ENCODE measurements at regions not wholly inside any gene's neighbourhood (a gene's known extent, or its start where the extent isn't known, plus 50 kb on each side); places are given as distances from the start of the nearest gene placed in this dataset.

GRCh38 chr3:194738254-194739093, 52.8 kb downstream of the FAM43A start:
- H3K4me3 ChIP-seq (ENCODE audit: low read depth in 2 of 2, low read length in 2 of 2) = no peak overlapping the region
- no peak for DNase-seq (ENCODE audit: low read depth, low spot score)
- H3K27ac ChIP-seq (ENCODE audit: low read length) = no peak overlapping the region
- POLR2A ChIA-PET = no interaction called here
- no peaks in the 10 kb centered on the region for H3K36me3 ChIP-seq (ENCODE audit: control insufficient read depth, insufficient read depth, low read length)
- intact Hi-C loops (cut with micrococcal nuclease; ENCODE audit: unreplicated experiment) (no loop called here), in situ Hi-C loops (cut with HindIII; ENCODE audit: low pct_unique_long_range_greater_than_20kb, low sequenced_read_pairs) (no loop called here)
- H3K4me1 ChIP-seq (ENCODE audit: control insufficient read depth, insufficient read depth, low read length) = peaks cover 9% of the 10 kb centered on the region
- CTCF ChIA-PET = interaction anchor here (0.5 kb wide), 1 partner anchor 87 kb away, joined by 3 read pairs; no protein-coding TSS in a partner anchor
- no peak for ATAC-seq
- BruUV-seq (replicated peaks) = no TSS peak
- no peaks in the 10 kb centered on the region for H3K27me3 ChIP-seq (ENCODE audit: control insufficient read depth, insufficient read depth, low read length)
- TF ChIP-seq SIN3A (IDR thresholded peaks at IDR 0.05; ENCODE audit: borderline replicate concordance, insufficient read depth, low read depth, low read length) (no peak), REST (IDR thresholded peaks at IDR 0.05; ENCODE audit: insufficient read depth in 1 of 2, low read depth in 2 of 2, low read length in 1 of 2) (no peak), TCF7L2 (IDR thresholded peaks at IDR 0.05; ENCODE audit: low read depth, low read length) (no peak), POLR2AphosphoS5 (IDR thresholded peaks at IDR 0.05; ENCODE audit: low read depth, low read length) (no peak)
- TF ChIP-seq, protein P1, sequence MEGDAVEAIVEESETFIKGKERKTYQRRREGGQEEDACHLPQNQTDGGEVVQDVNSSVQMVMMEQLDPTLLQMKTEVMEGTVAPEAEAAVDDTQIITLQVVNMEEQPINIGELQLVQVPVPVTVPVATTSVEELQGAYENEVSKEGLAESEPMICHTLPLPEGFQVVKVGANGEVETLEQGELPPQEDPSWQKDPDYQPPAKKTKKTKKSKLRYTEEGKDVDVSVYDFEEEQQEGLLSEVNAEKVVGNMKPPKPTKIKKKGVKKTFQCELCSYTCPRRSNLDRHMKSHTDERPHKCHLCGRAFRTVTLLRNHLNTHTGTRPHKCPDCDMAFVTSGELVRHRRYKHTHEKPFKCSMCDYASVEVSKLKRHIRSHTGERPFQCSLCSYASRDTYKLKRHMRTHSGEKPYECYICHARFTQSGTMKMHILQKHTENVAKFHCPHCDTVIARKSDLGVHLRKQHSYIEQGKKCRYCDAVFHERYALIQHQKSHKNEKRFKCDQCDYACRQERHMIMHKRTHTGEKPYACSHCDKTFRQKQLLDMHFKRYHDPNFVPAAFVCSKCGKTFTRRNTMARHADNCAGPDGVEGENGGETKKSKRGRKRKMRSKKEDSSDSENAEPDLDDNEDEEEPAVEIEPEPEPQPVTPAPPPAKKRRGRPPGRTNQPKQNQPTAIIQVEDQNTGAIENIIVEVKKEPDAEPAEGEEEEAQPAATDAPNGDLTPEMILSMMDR (IDR thresholded peaks at IDR 0.05) = no peak
- peaks cover 6% of the 10 kb centered on the region; the same call in 1 of the 2 replicates for H3K9me3 ChIP-seq (ENCODE audit: control insufficient read depth, insufficient read depth, low read depth, low read length)

GRCh38 chr3:194739498-194740284, 54.0 kb downstream of the FAM43A start:
- H3K36me3 ChIP-seq (ENCODE audit: control insufficient read depth, insufficient read depth, low read length) = no peaks in the 10 kb centered on the region
- H3K27ac ChIP-seq (ENCODE audit: low read length) = no peak overlapping the region
- ATAC-seq (peak; percentile 64), DNase-seq (ENCODE audit: low read depth, low spot score) (no peak)
- intact Hi-C loops (cut with micrococcal nuclease; ENCODE audit: unreplicated experiment) (no loop called here), in situ Hi-C loops (cut with HindIII; ENCODE audit: low pct_unique_long_range_greater_than_20kb, low sequenced_read_pairs) (no loop called here)
- no peak for TF ChIP-seq TCF7L2 (IDR thresholded peaks at IDR 0.05; ENCODE audit: low read depth, low read length)
- TF ChIP-seq, protein P1 (IDR thresholded peaks at IDR 0.05) = no peak
- TF ChIP-seq SIN3A (IDR thresholded peaks at IDR 0.05; ENCODE audit: borderline replicate concordance, insufficient read depth, low read depth, low read length) = no peak
- POLR2A ChIA-PET = no interaction called here
- H3K4me3 ChIP-seq (ENCODE audit: low read depth in 2 of 2, low read length in 2 of 2) = no peak overlapping the region
- CTCF ChIA-PET = no interaction called here
- BruUV-seq (replicated peaks) = no TSS peak
- H3K4me1 ChIP-seq (ENCODE audit: control insufficient read depth, insufficient read depth, low read length) = peaks cover 9% of the 10 kb centered on the region
- no peaks in the 10 kb centered on the region for H3K27me3 ChIP-seq (ENCODE audit: control insufficient read depth, insufficient read depth, low read length)
- H3K9me3 ChIP-seq (ENCODE audit: control insufficient read depth, insufficient read depth, low read depth, low read length) = peaks cover 6% of the 10 kb centered on the region; the same call in 1 of the 2 replicates

Measured in Panc1 (cell line).